Right lobe of liver (tissue), 4 donors: ENCODE measurements at regions not wholly inside any gene's neighbourhood (a gene's known extent, or its start where the extent isn't known, plus 50 kb on each side); places are given as distances from the start of the nearest gene placed in this dataset.

Experiments used
- CTCF ChIP-seq, 4 donors: fragments of 200-600 bp in 3 of 4; fragments of 450-650 bp in 1 of 4; IDR thresholded peaks; one replicate each; pipeline versions ENCODE4 v1.5.1 to v1.8.0; 2016 to 2022; ENCODE audit warnings: antibody characterized with exemption in 4 of 4, mild to moderate bottlenecking in 2 of 4
- POLR2A ChIP-seq: fragments of 450-650 bp; IDR thresholded peaks from one replicate; pipeline ENCODE4 v1.6.1; 2017; ENCODE audit warnings: antibody characterized with exemption, mild to moderate bottlenecking
- donor health status: DM: no; HTN: no; CAD: no.
- donor health status: DM: no; HTN: no; CAD: no.
- donor health status: DM: no; HTN: yes; CAD: no.

DNA sequence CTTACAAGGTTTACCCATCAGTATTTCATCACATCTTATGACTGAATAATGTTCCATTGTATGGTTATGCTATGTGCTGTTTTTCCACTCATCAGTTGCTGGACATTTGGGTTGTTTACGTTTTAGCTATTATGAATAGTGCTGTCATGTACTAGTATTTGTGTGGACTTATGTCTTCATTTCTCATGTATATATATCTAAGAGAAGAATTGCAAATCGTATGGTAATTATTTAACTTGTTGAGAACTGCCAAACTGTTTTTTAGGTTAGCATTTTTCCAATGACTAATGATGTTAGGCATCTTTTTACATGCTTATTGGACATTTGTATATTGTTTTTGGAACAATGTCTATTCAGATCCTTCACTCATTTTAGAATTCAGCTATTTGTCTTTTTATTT is 368.3 kb downstream of the LMO7 start:
- no peak for TF ChIP-seq CTCF (IDR thresholded peaks at IDR 0.05)
- TF ChIP-seq POLR2A = no peak
